Fibroblast of skin of right quadriceps (primary cell): ENCODE measurements at regions not wholly inside any gene's neighbourhood (a gene's known extent, or its start where the extent isn't known, plus 50 kb on each side); places are given as distances from the start of the nearest gene placed in this dataset.

Experiments used
- DNase-seq: peaks from one replicate; pipeline ENCODE4 v3.0.0-alpha.2; 2013

GRCh38 chr6:104173668-104174067, 686.1 kb downstream of the HACE1 start:
- DNase-seq = no peak

GRCh38 chr6:104170401-104170800, 689.3 kb downstream of the HACE1 start:
- no peak for DNase-seq

- DNase-seq = no peak
Measured at GRCh38 chr6:104166055-104166668, 693.6 kb downstream of the HACE1 start.

- DNase-seq = peak; percentile 59
Measured at GRCh38 chr6:104162036-104162669, 697.6 kb downstream of the HACE1 start.

- no peak for DNase-seq
Measured at GRCh38 chr6:104159045-104159618, 700.6 kb downstream of the HACE1 start.

GRCh38 chr6:104143757-104144156, 716.0 kb downstream of the HACE1 start:
- DNase-seq = no peak

GRCh38 chr6:104134876-104135275, 724.8 kb downstream of the HACE1 start:
- no peak for DNase-seq

- DNase-seq = no peak
Measured at GRCh38 chr6:104130343-104130742, 729.4 kb downstream of the HACE1 start.

- no peak for DNase-seq
Measured at GRCh38 chr6:104126315-104127005, 733.3 kb downstream of the HACE1 start.

- no peak for DNase-seq
Measured at GRCh38 chr6:104123227-104123626, 736.5 kb downstream of the HACE1 start.

GRCh38 chr6:104118274-104118673, 741.4 kb downstream of the HACE1 start:
- DNase-seq = peak; percentile 68

GRCh38 chr6:104109806-104110205, 749.9 kb downstream of the HACE1 start:
- no peak for DNase-seq

GRCh38 chr6:104108634-104109033, 751.1 kb downstream of the HACE1 start:
- no peak for DNase-seq

GRCh38 chr6:104095661-104096416, 763.9 kb downstream of the HACE1 start:
- no peak for DNase-seq

- DNase-seq = no peak
Measured at GRCh38 chr6:104087765-104088164, 772.0 kb downstream of the HACE1 start.

GRCh38 chr6:104068281-104068680, 791.4 kb downstream of the HACE1 start:
- no peak for DNase-seq

- DNase-seq = no peak
Measured at GRCh38 chr6:104064876-104065275, 794.8 kb downstream of the HACE1 start.

GRCh38 chr6:104050455-104050854, 809.3 kb downstream of the HACE1 start:
- DNase-seq = no peak

GRCh38 chr6:104046426-104046825, 813.3 kb downstream of the HACE1 start:
- DNase-seq = no peak

- DNase-seq = no peak
Measured at GRCh38 chr6:104031346-104031745, 828.4 kb downstream of the HACE1 start.

- DNase-seq = no peak
Measured at GRCh38 chr6:104022126-104022525, 837.6 kb downstream of the HACE1 start.

GRCh38 chr6:104019075-104019753, 840.5 kb downstream of the HACE1 start:
- DNase-seq = no peak
